Osteoblast (primary cell): ENCODE measurements at regions not wholly inside any gene's neighbourhood (a gene's known extent, or its start where the extent isn't known, plus 50 kb on each side); places are given as distances from the start of the nearest gene placed in this dataset.
"Not testable (repeated sequence)": the region's sequence is repeated elsewhere in the genome, so short reads cannot be mapped to it uniquely, and the experiment has no call there.

Source experiments
- DNase-seq: peaks from one replicate; pipeline ENCODE4 v3.0.0; 2011; ENCODE audit warnings: low spot score, mixed read lengths; ENCODE audit not compliant: insufficient read length; ENCODE audit errors: missing footprints
- H2AFZ ChIP-seq: 2 replicates; pipeline ENCODE4 v1.6.0; 2011; ENCODE audit warnings: mild to moderate bottlenecking, low read length
- H3K27ac ChIP-seq: 2 replicates; pipeline ENCODE4 v1.5.1; 2011; ENCODE audit warnings: mild to moderate bottlenecking, low read depth, low read length, moderate library complexity
- H3K27me3 ChIP-seq: 2 replicates; pipeline ENCODE4 v1.6.0; 2012; ENCODE audit warnings: mild to moderate bottlenecking, control low read depth, inconsistent platforms, low read length, moderate library complexity; ENCODE audit not compliant: insufficient read depth
- H3K36me3 ChIP-seq: 2 replicates; pipeline ENCODE4 v1.5.1; 2011; ENCODE audit warnings: mild to moderate bottlenecking, low read length, control low read depth, moderate library complexity; ENCODE audit not compliant: insufficient read depth
- H3K4me1 ChIP-seq: 2 replicates; pipeline ENCODE4 v1.5.1; 2011; ENCODE audit warnings: mild to moderate bottlenecking, low read length, control low read depth, moderate library complexity; ENCODE audit not compliant: insufficient read depth
- H3K4me2 ChIP-seq: 2 replicates; pipeline ENCODE4 v1.6.0; 2011; ENCODE audit warnings: mild to moderate bottlenecking, low read length; ENCODE audit not compliant: insufficient read depth
- H3K4me3 ChIP-seq: fragments of 200-600 bp; sonication (generic); 3 replicates; pipeline ENCODE4 v1.5.1; 2012; ENCODE audit warnings: mild to moderate bottlenecking, low read length, inconsistent platforms; ENCODE audit not compliant: insufficient read depth
- H3K79me2 ChIP-seq: 2 replicates; pipeline ENCODE4 v1.6.0; 2012; ENCODE audit warnings: mild to moderate bottlenecking, low read length, control low read depth, inconsistent platforms; ENCODE audit not compliant: insufficient read depth
- H3K9me3 ChIP-seq: 2 replicates; pipeline ENCODE4 v1.5.1; 2011; ENCODE audit warnings: low read depth, low read length, control low read depth
- H4K20me1 ChIP-seq: 2 replicates; pipeline ENCODE4 v1.6.0; 2012; ENCODE audit warnings: mild to moderate bottlenecking, low read length, control low read depth; ENCODE audit not compliant: insufficient read depth
- TF ChIP-seq, protein P1 (sequence below): IDR thresholded peaks from 2 replicates; pipeline ENCODE4 v1.5.1; 2011; ENCODE audit warnings: mild to moderate bottlenecking, low read depth, low read length, moderate library complexity; ENCODE audit errors: extremely low read depth

DNA sequence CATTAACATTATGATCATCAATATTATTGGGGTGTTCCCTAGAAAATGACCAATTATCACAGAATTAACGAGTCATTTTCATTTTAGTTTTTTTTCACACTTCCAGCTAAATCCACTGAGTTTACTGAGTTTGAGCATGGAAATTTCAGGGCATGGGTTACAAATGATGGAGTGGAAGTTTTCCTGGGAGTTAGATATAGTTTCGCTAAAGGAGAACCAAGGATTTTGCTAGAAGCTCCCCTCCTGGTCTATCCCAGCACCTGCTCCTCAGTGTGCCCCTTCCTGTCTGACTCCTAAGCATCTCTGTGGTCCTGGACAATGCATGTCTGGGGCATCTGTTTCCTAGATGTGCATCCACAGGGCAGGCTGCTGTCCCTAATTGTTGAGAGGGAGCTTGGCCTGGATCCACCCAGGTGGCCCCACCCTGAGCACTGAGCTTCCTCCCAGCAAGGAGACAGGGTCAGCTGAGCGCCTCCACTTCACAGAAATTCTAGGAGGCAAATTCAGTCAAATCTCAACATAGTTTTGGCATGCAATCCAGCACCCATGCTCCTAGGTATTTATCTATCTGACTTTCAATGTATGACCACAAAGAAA lies 102.3 kb upstream of the GOLGA6L6 start:
- no peaks in the 10 kb centered on the region for H3K4me1 ChIP-seq
- peak; percentile 47 for DNase-seq
- H3K9me3 ChIP-seq: peaks cover 7% of the 10 kb centered on the region
- H2AFZ ChIP-seq: no peak overlapping the region
- H3K36me3 ChIP-seq: no peaks in the 10 kb centered on the region
- no peak overlapping the region for H3K4me3 ChIP-seq
- no peaks in the 10 kb centered on the region for H3K79me2 ChIP-seq
- TF ChIP-seq, protein P1, sequence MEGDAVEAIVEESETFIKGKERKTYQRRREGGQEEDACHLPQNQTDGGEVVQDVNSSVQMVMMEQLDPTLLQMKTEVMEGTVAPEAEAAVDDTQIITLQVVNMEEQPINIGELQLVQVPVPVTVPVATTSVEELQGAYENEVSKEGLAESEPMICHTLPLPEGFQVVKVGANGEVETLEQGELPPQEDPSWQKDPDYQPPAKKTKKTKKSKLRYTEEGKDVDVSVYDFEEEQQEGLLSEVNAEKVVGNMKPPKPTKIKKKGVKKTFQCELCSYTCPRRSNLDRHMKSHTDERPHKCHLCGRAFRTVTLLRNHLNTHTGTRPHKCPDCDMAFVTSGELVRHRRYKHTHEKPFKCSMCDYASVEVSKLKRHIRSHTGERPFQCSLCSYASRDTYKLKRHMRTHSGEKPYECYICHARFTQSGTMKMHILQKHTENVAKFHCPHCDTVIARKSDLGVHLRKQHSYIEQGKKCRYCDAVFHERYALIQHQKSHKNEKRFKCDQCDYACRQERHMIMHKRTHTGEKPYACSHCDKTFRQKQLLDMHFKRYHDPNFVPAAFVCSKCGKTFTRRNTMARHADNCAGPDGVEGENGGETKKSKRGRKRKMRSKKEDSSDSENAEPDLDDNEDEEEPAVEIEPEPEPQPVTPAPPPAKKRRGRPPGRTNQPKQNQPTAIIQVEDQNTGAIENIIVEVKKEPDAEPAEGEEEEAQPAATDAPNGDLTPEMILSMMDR: no peak
- no peak overlapping the region for H3K4me2 ChIP-seq
- no peaks in the 10 kb centered on the region for H4K20me1 ChIP-seq
- H3K27me3 ChIP-seq: no peaks in the 10 kb centered on the region
- H3K27ac ChIP-seq: no peak overlapping the region

DNA sequence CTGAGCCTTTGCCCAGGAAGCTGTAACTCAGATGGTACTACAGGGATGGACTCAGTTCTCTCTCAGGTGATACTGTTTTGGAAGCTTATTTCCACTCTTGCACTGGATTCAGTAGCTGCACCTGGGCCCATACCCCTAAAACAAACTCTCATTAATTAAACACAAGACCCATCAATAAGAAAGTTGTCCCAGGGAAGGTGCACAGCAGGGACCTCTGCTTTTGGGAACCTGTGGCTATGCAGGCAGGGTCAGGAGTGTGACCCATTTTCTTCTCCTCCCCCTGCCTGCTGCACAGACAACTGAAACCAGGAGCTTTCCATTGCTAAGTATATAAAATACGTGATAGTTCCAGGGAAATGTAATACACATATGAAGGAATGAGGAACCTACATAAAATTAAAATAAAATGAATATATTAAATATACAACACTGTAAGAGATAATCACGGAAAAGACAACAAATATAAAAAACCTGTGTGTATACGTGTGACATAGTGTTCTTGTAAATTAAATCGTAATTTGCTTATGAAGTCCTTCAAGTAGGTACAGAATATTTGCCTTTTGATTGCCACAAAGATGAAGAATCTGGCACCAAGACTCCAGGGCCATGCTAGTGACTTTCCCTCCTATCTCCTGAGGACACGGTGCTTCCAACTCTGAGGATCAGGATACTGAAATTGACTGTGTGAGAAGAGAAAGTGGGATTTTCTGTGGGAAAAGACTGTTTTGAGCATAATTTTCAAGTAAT lies 101.6 kb upstream of the GOLGA6L6 start:
- Histone ChIP-seq H2AFZ (no peak overlapping the region), H3K36me3 (no peaks in the 10 kb centered on the region), H3K4me1 (no peaks in the 10 kb centered on the region), H3K27me3 (no peaks in the 10 kb centered on the region), H4K20me1 (no peaks in the 10 kb centered on the region), H3K9me3 (peaks cover 7% of the 10 kb centered on the region), H3K27ac (no peak overlapping the region), H3K4me3 (no peak overlapping the region), H3K79me2 (no peaks in the 10 kb centered on the region), H3K4me2 (no peak overlapping the region)
- TF ChIP-seq, protein P1: no peak
- no peak for DNase-seq

DNA sequence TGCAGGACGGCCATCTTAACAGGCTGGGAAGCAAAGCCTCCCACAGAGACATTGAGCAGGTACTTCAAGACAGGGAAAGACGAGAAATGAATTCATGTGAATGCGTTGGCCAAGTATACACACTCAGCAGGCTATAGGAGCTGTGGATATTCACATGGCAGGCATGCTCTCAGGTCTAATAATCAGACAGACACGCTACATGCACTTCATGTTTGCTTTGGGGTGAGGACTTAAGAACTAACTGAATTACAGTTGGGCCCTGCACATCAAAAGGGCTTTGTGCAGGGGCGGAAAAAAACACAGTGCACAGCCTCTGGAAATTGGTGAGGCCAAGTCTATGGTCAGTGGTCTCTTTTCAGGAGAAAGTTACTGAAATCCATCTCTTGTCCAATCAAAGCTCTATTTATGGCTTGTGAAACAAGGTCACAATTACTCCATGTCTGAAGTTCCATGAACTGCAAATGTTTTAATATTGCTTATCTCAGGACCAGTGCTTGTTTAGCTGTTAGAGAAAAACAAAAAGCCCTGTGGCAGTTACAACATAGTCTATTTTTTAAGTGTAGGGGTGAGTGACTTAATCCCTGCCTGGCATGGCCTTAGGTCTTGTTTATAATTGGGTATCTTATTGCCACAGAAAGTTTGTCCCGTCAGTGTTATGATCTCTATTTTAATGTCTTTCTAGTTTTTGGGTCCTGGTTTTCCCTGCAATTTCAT lies 100.6 kb upstream of the GOLGA6L6 start:
- TF ChIP-seq, protein P1: no peak
- no peaks in the 10 kb centered on the region for H4K20me1 ChIP-seq
- H2AFZ ChIP-seq: no peak overlapping the region
- H3K27me3 ChIP-seq: no peaks in the 10 kb centered on the region
- no peaks in the 10 kb centered on the region for H3K36me3 ChIP-seq
- H3K4me3 ChIP-seq: no peak overlapping the region
- H3K4me1 ChIP-seq: no peaks in the 10 kb centered on the region
- DNase-seq: no peak
- no peak overlapping the region for H3K27ac ChIP-seq
- H3K79me2 ChIP-seq: no peaks in the 10 kb centered on the region
- peaks cover 7% of the 10 kb centered on the region for H3K9me3 ChIP-seq
- H3K4me2 ChIP-seq: no peak overlapping the region

DNA sequence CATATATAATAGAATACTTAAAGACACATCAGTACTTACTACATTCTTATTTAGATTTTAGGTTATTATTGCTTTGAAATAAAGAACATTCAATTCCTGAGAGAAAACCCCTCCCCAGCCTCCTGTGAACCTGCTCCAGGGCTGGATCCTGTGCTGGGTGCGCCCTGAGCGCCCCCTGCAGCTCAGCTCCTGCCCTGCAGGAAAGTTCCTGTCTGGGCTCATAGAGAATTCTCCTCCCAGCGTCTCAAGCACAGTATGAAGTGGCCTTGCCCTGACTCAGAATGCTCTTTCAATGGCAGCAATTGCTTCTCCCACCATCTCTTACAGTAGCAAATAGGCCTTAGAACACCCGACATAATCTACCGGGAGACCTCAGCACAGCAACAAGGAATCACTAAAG lies 98.8 kb upstream of the GOLGA6L6 start:
- not testable (repeated sequence) for H3K79me2 ChIP-seq, H3K4me1 ChIP-seq, H3K4me3 ChIP-seq, H2AFZ ChIP-seq, H3K4me2 ChIP-seq, H3K9me3 ChIP-seq, H3K36me3 ChIP-seq, H3K27ac ChIP-seq, H3K27me3 ChIP-seq, H4K20me1 ChIP-seq, DNase-seq

DNA sequence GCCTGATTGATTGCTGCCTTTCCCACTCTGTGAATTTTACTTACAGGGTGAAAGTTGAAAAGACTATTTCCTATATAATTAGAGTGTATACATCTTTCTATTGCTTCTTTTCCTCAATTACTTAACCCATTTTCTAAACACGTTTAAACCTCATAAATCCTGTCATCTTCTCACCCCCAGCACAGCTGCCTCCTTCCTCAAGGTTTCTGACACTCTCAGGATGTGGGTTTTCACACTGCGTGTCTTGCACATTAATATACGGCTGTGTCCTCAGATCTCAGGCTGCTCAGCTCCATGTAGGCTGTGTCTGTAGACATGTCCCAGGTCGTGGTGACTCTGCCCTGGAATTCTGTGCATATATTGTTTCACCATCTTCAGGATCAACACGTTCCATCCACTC lies 97.6 kb upstream of the GOLGA6L6 start:
- H3K79me2 ChIP-seq, H3K36me3 ChIP-seq, H3K27me3 ChIP-seq, H3K4me1 ChIP-seq, H3K4me2 ChIP-seq, H3K9me3 ChIP-seq, H3K27ac ChIP-seq, DNase-seq, H4K20me1 ChIP-seq, H2AFZ ChIP-seq, H3K4me3 ChIP-seq: not testable (repeated sequence)

DNA sequence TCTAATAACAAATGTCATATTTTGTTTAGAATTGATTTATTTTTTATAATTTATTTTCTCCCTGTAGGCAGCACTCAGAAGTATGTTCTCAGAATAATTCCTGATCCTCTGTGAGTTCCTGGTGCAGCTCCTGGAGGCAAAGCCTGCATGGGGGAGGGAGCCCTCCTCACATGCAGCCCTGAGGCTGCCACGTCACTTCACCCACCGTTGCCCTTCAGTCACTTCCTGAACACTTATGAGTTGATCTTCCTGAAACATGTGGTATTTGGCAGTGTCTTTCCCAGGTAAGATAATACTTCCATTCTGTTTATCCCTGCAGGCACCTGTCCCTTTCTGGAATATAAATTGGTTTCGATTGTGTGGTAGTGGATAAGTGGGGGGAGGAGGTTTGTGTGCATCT lies 95.9 kb upstream of the GOLGA6L6 start:
- H3K9me3 ChIP-seq, H3K27ac ChIP-seq, H3K27me3 ChIP-seq, H2AFZ ChIP-seq, H3K79me2 ChIP-seq, H4K20me1 ChIP-seq, DNase-seq, H3K4me1 ChIP-seq, H3K36me3 ChIP-seq, H3K4me3 ChIP-seq, H3K4me2 ChIP-seq: not testable (repeated sequence)
